ENCODE measurements at regions not wholly inside any gene's neighbourhood (a gene's known extent, or its start where the extent isn't known, plus 50 kb on each side); places are given as distances from the start of the nearest gene placed in this dataset.

GRCh38 chr5:74521401-74521800 is 119.1 kb downstream of the ENC1 start:
- Mint-ChIP-seq H3K27me3 (no peaks in the 10 kb centered on the region), H3K4me1 (ENCODE audit: unreplicated experiment) (peaks cover 12% of the 10 kb centered on the region), H3K27ac (no peak overlapping the region), H3K4me3 (no peak overlapping the region), H3K36me3 (peaks cover 4% of the 10 kb centered on the region), H3K9me3 (peaks cover 15% of the 10 kb centered on the region)
- no peak for TF ChIP-seq CTCF (conservative IDR thresholded peaks at IDR 0.05)
- no peak for DNase-seq (ENCODE audit: extremely low spot score, unreplicated experiment)

DNA sequence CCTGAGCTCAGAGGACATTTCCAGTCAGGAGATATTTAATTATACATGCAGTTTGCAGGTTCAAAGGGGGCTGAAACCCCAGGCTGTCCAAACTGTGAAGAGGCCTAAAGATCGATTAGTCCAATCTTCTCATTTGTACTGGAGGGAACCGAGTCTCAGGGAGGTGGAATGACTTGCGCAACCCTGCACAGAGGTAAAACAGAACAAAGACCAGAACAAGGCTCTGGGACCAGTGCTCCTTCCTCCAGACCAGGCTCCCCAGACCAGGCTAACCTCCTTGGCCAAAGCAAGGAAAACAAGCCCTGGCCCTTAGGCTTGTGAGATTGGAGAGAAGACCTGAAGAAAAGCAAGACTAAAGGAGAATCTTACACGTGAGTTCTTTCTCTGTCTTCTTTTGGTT is 120.8 kb downstream of the ENC1 start:
- Mint-ChIP-seq H3K4me3 (no peak overlapping the region), H3K9me3 (peaks cover 8% of the 10 kb centered on the region), H3K27me3 (no peaks in the 10 kb centered on the region), H3K36me3 (peaks cover 4% of the 10 kb centered on the region), H3K27ac (no peak overlapping the region), H3K4me1 (ENCODE audit: unreplicated experiment) (peaks cover 26% of the 10 kb centered on the region)
- no peak for DNase-seq (ENCODE audit: extremely low spot score, unreplicated experiment)
- no peak for TF ChIP-seq CTCF (conservative IDR thresholded peaks at IDR 0.05)

DNA sequence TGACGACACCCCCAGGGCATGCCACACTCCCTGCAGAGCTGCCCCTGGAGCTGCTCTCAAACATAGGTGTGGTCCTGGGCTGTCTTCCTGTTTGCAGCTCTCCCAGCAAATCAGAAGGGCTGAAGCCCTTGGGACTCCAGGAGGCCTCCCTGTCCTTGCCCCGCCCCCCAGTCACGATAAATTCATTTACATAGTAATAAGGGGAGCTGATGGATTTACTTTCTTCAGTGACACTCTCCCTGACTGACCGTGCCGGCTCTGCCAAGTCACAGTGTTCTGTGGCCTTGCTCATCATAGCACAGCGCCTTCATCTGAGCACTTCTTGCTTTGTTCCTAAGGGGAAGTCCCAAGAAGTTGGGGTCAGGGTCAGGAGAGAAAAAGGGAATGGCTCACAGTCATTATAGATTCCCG is 121.4 kb downstream of the ENC1 start:
- Mint-ChIP-seq H3K27me3 (no peaks in the 10 kb centered on the region), H3K4me1 (ENCODE audit: unreplicated experiment) (peaks cover 28% of the 10 kb centered on the region), H3K36me3 (peaks cover 4% of the 10 kb centered on the region), H3K9me3 (peaks cover 8% of the 10 kb centered on the region), H3K27ac (no peak overlapping the region), H3K4me3 (no peak overlapping the region)
- no peak for DNase-seq (ENCODE audit: extremely low spot score, unreplicated experiment)
- TF ChIP-seq CTCF (conservative IDR thresholded peaks at IDR 0.05), result no peak

- Mint-ChIP-seq H3K4me3 (no peak overlapping the region), H3K4me1 (ENCODE audit: unreplicated experiment) (peaks cover 28% of the 10 kb centered on the region), H3K9me3 (no peaks in the 10 kb centered on the region), H3K27ac (no peak overlapping the region), H3K36me3 (no peaks in the 10 kb centered on the region), H3K27me3 (no peaks in the 10 kb centered on the region)
- no peak for DNase-seq (ENCODE audit: extremely low spot score, unreplicated experiment)
- no peak for TF ChIP-seq CTCF (conservative IDR thresholded peaks at IDR 0.05)
Measured at GRCh38 chr5:74517700-74518099, 122.8 kb downstream of the ENC1 start.

- no peak for DNase-seq (ENCODE audit: extremely low spot score, unreplicated experiment)
- TF ChIP-seq CTCF (conservative IDR thresholded peaks at IDR 0.05), result no peak
- Mint-ChIP-seq H3K27ac (no peak overlapping the region), H3K27me3 (no peaks in the 10 kb centered on the region), H3K4me1 (ENCODE audit: unreplicated experiment) (peaks cover 29% of the 10 kb centered on the region), H3K9me3 (no peaks in the 10 kb centered on the region), H3K4me3 (no peak overlapping the region), H3K36me3 (no peaks in the 10 kb centered on the region)
Measured at GRCh38 chr5:74516211-74516636, 124.3 kb downstream of the ENC1 start.

Data from type B pancreatic cell (in vitro differentiated cells).